K562 (cell line): ENCODE measurements at regions not wholly inside any gene's neighbourhood (a gene's known extent, or its start where the extent isn't known, plus 50 kb on each side); places are given as distances from the start of the nearest gene placed in this dataset.

ENCODE experiments used
- ATAC-seq: fragments of 200-7000 bp; cut with Tn5 transposase; 3 replicates; pipeline ENCODE4 v1.9.1; 2020; ENCODE audit warnings: moderate library complexity
- BruUV-seq: library from RNA; stranded (reverse); fragments of 400-500 nt; replicated peaks from 2 replicates; lab custom pipeline; 2021; lab: Mats Ljungman, UMichigan
- CTCF ChIA-PET: fragments of 300-600 bp; formaldehyde crosslinking; extraction: SDS; loops from one replicate; lab custom pipeline; 2021; ENCODE audit warnings: low intra/inter-chr PET ratio; lab: Yijun Ruan, JAX
- POLR2A ChIA-PET: fragments of 300-600, 350-650 bp; sonication (Branson Sonifier 250); formaldehyde crosslinking; extraction: SDS; loops from one replicate; lab custom pipeline; 2021; ENCODE audit warnings: antibody characterized with exemption, inconsistent platforms; lab: Yijun Ruan, JAX
- DNase-seq, 4 experiments: peaks; one replicate each; pipeline versions ENCODE4 v3.0.0 to v3.0.0-alpha.2; 2011 to 2018; ENCODE audit warnings: low spot score in 3 of 4, mixed read lengths in 3 of 4; ENCODE audit errors: extremely low read depth in 1 of 4
- FAIRE-seq: peaks from 2 replicates; lab custom pipeline; 2011; peaks lifted over from hg19 to GRCh38; lab: Jason Lieb, UNC
- H2AFZ ChIP-seq: 2 replicates; pipeline ENCODE4 v1.6.0; 2011; ENCODE audit warnings: low read depth, low read length, control low read depth, inconsistent platforms
- H3K27ac ChIP-seq: fragments of 200-600 bp; 3 replicates; pipeline ENCODE4 v1.8.0; 2011; ENCODE audit warnings: low read depth, mild to moderate bottlenecking, control low read depth, inconsistent platforms, low read length, moderate library complexity, mixed read lengths; ENCODE audit errors: extremely low read depth
- H3K27me3 ChIP-seq, 2 experiments: fragments of 300-600 bp in 1 of 2; 2 replicates in 1 of 2; 3 replicates in 1 of 2; pipeline versions ENCODE4 v1.6.0 to v1.8.0; 2011; ENCODE audit warnings: inconsistent platforms in 2 of 2, low read length in 2 of 2, mild to moderate bottlenecking in 1 of 2, mixed read lengths in 1 of 2, moderate library complexity in 1 of 2; ENCODE audit not compliant: control insufficient read depth in 2 of 2, insufficient read depth in 2 of 2
- H3K36me3 ChIP-seq: fragments of 300-600 bp; 3 replicates; pipeline ENCODE4 v1.8.0; 2011; ENCODE audit warnings: mild to moderate bottlenecking, low read length, inconsistent platforms; ENCODE audit not compliant: control insufficient read depth, insufficient read depth
- H3K4me1 ChIP-seq, 2 experiments: fragments of 200-600 bp in 1 of 2; replicated peaks in 1 of 2; 2 replicates in 1 of 2; 3 replicates in 1 of 2; pipeline versions ENCODE4 v1.5.1 to v1.8.0; 2011; ENCODE audit warnings: inconsistent platforms in 2 of 2, low read length in 2 of 2, mild to moderate bottlenecking in 1 of 2, mixed read lengths in 1 of 2, moderate library complexity in 1 of 2; ENCODE audit not compliant: control insufficient read depth in 2 of 2, insufficient read depth in 2 of 2
- H3K4me2 ChIP-seq: 2 replicates; pipeline ENCODE4 v1.6.1; 2011; ENCODE audit warnings: low read length, control low read depth, inconsistent platforms, mixed read lengths; ENCODE audit not compliant: insufficient read depth
- H3K4me3 ChIP-seq: fragments of 200-600 bp; sonication (generic), shearing (Covaris generic); 2 replicates; pipeline ENCODE4 v1.5.1; 2016; ENCODE audit warnings: control low read depth, inconsistent platforms
- H3K79me2 ChIP-seq: fragments of 200-600 bp; 3 replicates; pipeline ENCODE4 v1.8.0; 2011; ENCODE audit warnings: low read length, inconsistent platforms; ENCODE audit not compliant: control insufficient read depth, insufficient read depth
- H3K9ac ChIP-seq, 2 experiments: 2 replicates each; pipeline versions ENCODE4 v1.6.0 to v1.6.1; 2011; ENCODE audit warnings: low read depth in 2 of 2, low read length in 2 of 2, control low read depth in 1 of 2, inconsistent platforms in 1 of 2, mild to moderate bottlenecking in 1 of 2, mixed read lengths in 1 of 2; ENCODE audit not compliant: insufficient read depth in 1 of 2
- H3K9me1 ChIP-seq: one replicate; pipeline ENCODE4 v1.6.0; 2011; ENCODE audit warnings: inconsistent platforms, mild to moderate bottlenecking, low read length, moderate library complexity; ENCODE audit not compliant: control insufficient read depth, insufficient read depth
- H3K9me3 ChIP-seq: replicated peaks from 2 replicates; pipeline ENCODE4 v1.5.1; 2011; ENCODE audit warnings: low read depth, low read length, inconsistent platforms; ENCODE audit not compliant: control insufficient read depth, insufficient read depth
- H4K20me1 ChIP-seq: replicated peaks from 2 replicates; pipeline ENCODE4 v1.6.1; 2011; ENCODE audit warnings: low read length, inconsistent platforms, mixed read lengths; ENCODE audit not compliant: control insufficient read depth, insufficient read depth
- CEBPG ChIP-seq, 3 experiments: fragments of 200-800 bp in 1 of 3; sonication (Bioruptor generic) in 1 of 3; sonication (generic) in 1 of 3; formaldehyde crosslinking in 1 of 3; IDR thresholded peaks in 2 of 3; conservative IDR thresholded peaks in 1 of 3; 2 replicates each; pipeline versions ENCODE4 v1.6.1 to v1.8.0; 2016 to 2022; ENCODE audit warnings: missing compliant biosample characterization in 2 of 3, missing genetic modification characterization in 2 of 3, mild to moderate bottlenecking in 1 of 3, missing genetic modification reagents in 1 of 3
- GTF2F1 ChIP-seq: IDR thresholded peaks from 2 replicates; pipeline ENCODE4 v1.6.1; 2011; ENCODE audit warnings: low read depth, low read length, improper control_type of control experiment
- HDAC2 ChIP-seq: fragments of 450-650 bp; IDR thresholded peaks from 2 replicates; pipeline ENCODE4 v1.6.1; 2016; ENCODE audit warnings: mild to moderate bottlenecking
- HDAC6 ChIP-seq: IDR thresholded peaks from 2 replicates; pipeline ENCODE4 v1.6.1; 2012; ENCODE audit warnings: low read depth, mild to moderate bottlenecking, control low read depth, inconsistent platforms, low read length, moderate library complexity
- MCM3 ChIP-seq: fragments of 450-650 bp; IDR thresholded peaks from 2 replicates; pipeline ENCODE4 v1.6.1; 2016
- PHB2 ChIP-seq: fragments of 450-650 bp; IDR thresholded peaks from 2 replicates; pipeline ENCODE4 v1.6.1; 2017; ENCODE audit warnings: low read depth
- PHF20 ChIP-seq: fragments of 450-650 bp; IDR thresholded peaks from 2 replicates; pipeline ENCODE4 v1.6.1; 2018; ENCODE audit not compliant: partially characterized antibody
- POLR2A ChIP-seq: fragments of 450-650 bp; conservative IDR thresholded peaks from 2 replicates; pipeline ENCODE4 v1.6.1; 2016
- TAF7 ChIP-seq: fragments of 450-650 bp; IDR thresholded peaks from 2 replicates; pipeline ENCODE4 v1.6.1; 2016; ENCODE audit warnings: missing genetic modification characterization, missing compliant biosample characterization
- TFE3 ChIP-seq: fragments of 450-650 bp; formaldehyde crosslinking; IDR thresholded peaks from 2 replicates; pipeline ENCODE4 v1.4.0; 2020; ENCODE audit warnings: mild to moderate bottlenecking, mixed read lengths
- ZBTB1 ChIP-seq: sonication (generic); formaldehyde crosslinking; IDR thresholded peaks from 2 replicates; pipeline ENCODE4 v1.8.1; 2023; ENCODE audit warnings: missing genetic modification reagents, low read depth, mild to moderate bottlenecking, borderline replicate concordance
- ZNF217 ChIP-seq: sonication (generic); formaldehyde crosslinking; IDR thresholded peaks from 2 replicates; pipeline ENCODE4 v1.8.0; 2022; ENCODE audit warnings: mild to moderate bottlenecking, missing genetic modification reagents
- ZNF75A ChIP-seq: fragments of 450-650 bp; formaldehyde crosslinking; IDR thresholded peaks from 2 replicates; pipeline ENCODE4 v1.4.0; 2020; ENCODE audit warnings: mild to moderate bottlenecking
- WGBS: fragments of 100-300 bp; shearing (Covaris generic); methylation state at CpG from one replicate; pipeline ENCODE4 v1.1.6; 2016; ENCODE audit warnings: low coverage, mixed read lengths; ENCODE audit not compliant: insufficient coverage; ENCODE audit errors: missing lambda C conversion rate; 5-methylcytosine and 5-hydroxymethylcytosine counted together
- in situ Hi-C: fragments of 300-500 bp; cut with MboI; formaldehyde crosslinking; loops from 4 replicates; pipeline ENCODE4 v1.15.0; 2018; ENCODE audit warnings: inconsistent platforms, mixed read lengths
- intact Hi-C: fragments of 100-400 bp; cut with micrococcal nuclease; formaldehyde crosslinking; loops from 2 replicates; pipeline ENCODE4 v1.14.2; 2022

GRCh38 chr7:92997152-92997551 lies 120.6 kb downstream of the SAMD9 start:
- H4K20me1 ChIP-seq: no peaks in the 10 kb centered on the region
- CTCF ChIA-PET: no interaction called here
- H3K27ac ChIP-seq: no peak overlapping the region
- H3K4me1 ChIP-seq: peaks cover 12 to 17% of the 10 kb centered on the region in 2 experiments; a peak in 4 of 5 replicates
- POLR2A ChIA-PET: interaction anchor here (1.3 to 1.7 kb wide), 2 partner anchors 10 to 15 kb away, joined by 4 to 5 read pairs; no protein-coding TSS in a partner anchor
- 44% methylated on average over 2 of the region's 2 CpGs for whole genome bisulfite sequencing
- no peaks in the 10 kb centered on the region for H3K9me3 ChIP-seq
- H3K4me3 ChIP-seq: no peak overlapping the region
- no peaks in the 10 kb centered on the region for H3K27me3 ChIP-seq
- H2AFZ ChIP-seq: peak overlapping the region; percentile 83
- H3K9ac ChIP-seq: no peak overlapping the region
- no peak for TF ChIP-seq HDAC2
- no peak for TF ChIP-seq HDAC6
- TF ChIP-seq TFE3 (CRISPR knock-in tag): no peak
- TF ChIP-seq ZNF217 (CRISPR knock-in tag): no peak
- no peak for TF ChIP-seq PHB2
- TF ChIP-seq CEBPG (CRISPR knock-in tag; IDR thresholded peaks at IDR 0.05): no peak
- no peak for TF ChIP-seq CEBPG (tag; conservative IDR thresholded peaks at IDR 0.05 in 1 of 2, IDR thresholded peaks at IDR 0.05 in 1 of 2)
- no peak for TF ChIP-seq ZNF75A
- TF ChIP-seq POLR2A: no peak
- TF ChIP-seq ZBTB1 (CRISPR knock-in tag): no peak
- no peak for TF ChIP-seq PHF20
- no peak for TF ChIP-seq TAF7 (tag)
- TF ChIP-seq MCM3: no peak
- no peak for TF ChIP-seq GTF2F1
- BruUV-seq: no TSS peak
- no peak overlapping the region for H3K4me2 ChIP-seq
- DNase-seq: no peak
- in situ Hi-C loops (no loop called here), intact Hi-C loops (no loop called here)
- H3K9me1 ChIP-seq: no peaks in the 10 kb centered on the region
- ATAC-seq: peak; percentile 18; the same call in 1 of the 3 replicates
- FAIRE-seq: no peak
- no peaks in the 10 kb centered on the region for H3K79me2 ChIP-seq
- no peaks in the 10 kb centered on the region for H3K36me3 ChIP-seq
